Keratinocyte (primary cell): ENCODE measurements at regions not wholly inside any gene's neighbourhood (a gene's known extent, or its start where the extent isn't known, plus 50 kb on each side); places are given as distances from the start of the nearest gene placed in this dataset.

Source experiments
- DNase-seq: peaks from one replicate; pipeline ENCODE4 v3.0.0-alpha.2; 2011; ENCODE audit warnings: low read depth, missing footprints, low spot score
- FAIRE-seq: peaks from 2 replicates; lab custom pipeline; 2011; peaks lifted over from hg19 to GRCh38; lab: Jason Lieb, UNC
- H2AFZ ChIP-seq: 2 replicates; pipeline ENCODE4 v1.6.0; 2012; ENCODE audit warnings: low read length, control low read depth, inconsistent platforms; ENCODE audit not compliant: control insufficient read depth
- H3K27ac ChIP-seq: 2 replicates; pipeline ENCODE4 v1.5.1; 2011; ENCODE audit warnings: low read length; ENCODE audit not compliant: control insufficient read depth, insufficient read depth
- H3K27me3 ChIP-seq: 3 replicates; pipeline ENCODE4 v1.6.0; 2011; ENCODE audit warnings: low read length; ENCODE audit not compliant: control insufficient read depth, insufficient read depth; ENCODE audit errors: extremely low read depth
- H3K36me3 ChIP-seq, 2 experiments: 2 replicates in 1 of 2; 3 replicates in 1 of 2; pipeline ENCODE4 v1.5.1; 2011; ENCODE audit warnings: low read length in 2 of 2, mild to moderate bottlenecking in 1 of 2; ENCODE audit not compliant: control insufficient read depth in 2 of 2, insufficient read depth in 2 of 2; ENCODE audit errors: extremely low read depth in 1 of 2
- H3K4me1 ChIP-seq: 3 replicates; pipeline ENCODE4 v1.5.1; 2011; ENCODE audit warnings: low read length; ENCODE audit not compliant: control insufficient read depth, insufficient read depth; ENCODE audit errors: extremely low read depth
- H3K4me2 ChIP-seq: 3 replicates; pipeline ENCODE4 v1.6.0; 2011; ENCODE audit warnings: low read depth, low read length; ENCODE audit not compliant: control insufficient read depth, insufficient read depth; ENCODE audit errors: extremely low read depth
- H3K4me3 ChIP-seq, 3 experiments: fragments of 200-600 bp in 1 of 3; sonication (generic) in 1 of 3; 2 replicates in 2 of 3; 3 replicates in 1 of 3; pipeline ENCODE4 v1.5.1; 2011 to 2016; ENCODE audit warnings: low read length in 3 of 3, mild to moderate bottlenecking in 3 of 3, control low read depth in 2 of 3, inconsistent platforms in 1 of 3, low read depth in 1 of 3, mixed read lengths in 1 of 3, mixed run types in 1 of 3, moderate library complexity in 1 of 3; ENCODE audit not compliant: control insufficient read depth in 2 of 3, insufficient read depth in 2 of 3; ENCODE audit errors: extremely low read depth in 1 of 3
- H3K79me2 ChIP-seq: 2 replicates; pipeline ENCODE4 v1.6.0; 2012; ENCODE audit warnings: low read length; ENCODE audit not compliant: control insufficient read depth, insufficient read depth
- H3K9ac ChIP-seq: 3 replicates; pipeline ENCODE4 v1.6.0; 2011; ENCODE audit warnings: low read length; ENCODE audit not compliant: control insufficient read depth, insufficient read depth; ENCODE audit errors: extremely low read depth
- H3K9me1 ChIP-seq: 3 replicates; pipeline ENCODE4 v1.6.0; 2011; ENCODE audit warnings: low read length; ENCODE audit not compliant: control insufficient read depth, insufficient read depth; ENCODE audit errors: extremely low read depth
- H3K9me3 ChIP-seq: 2 replicates; pipeline ENCODE4 v1.5.1; 2012; ENCODE audit warnings: low read depth, low read length; ENCODE audit not compliant: control insufficient read depth
- H4K20me1 ChIP-seq: 3 replicates; pipeline ENCODE4 v1.6.0; 2011; ENCODE audit warnings: low read length; ENCODE audit not compliant: control insufficient read depth, insufficient read depth; ENCODE audit errors: extremely low read depth
- CTCF ChIP-seq, 3 experiments: IDR thresholded peaks in 1 of 3; conservative IDR thresholded peaks in 1 of 3; optimal IDR thresholded peaks in 1 of 3; 2 replicates in 2 of 3; 3 replicates in 1 of 3; pipeline versions ENCODE3 to v1.5.1; 2011; ENCODE audit warnings: low read length in 3 of 3, mild to moderate bottlenecking in 3 of 3, moderate library complexity in 2 of 3, control low read depth in 1 of 3, inconsistent platforms in 1 of 3; ENCODE audit not compliant: insufficient read depth in 2 of 3; ENCODE audit errors: extremely low read depth in 1 of 3
- EZH2 ChIP-seq: IDR thresholded peaks from one replicate; pipeline ENCODE4 v1.6.1; 2012; ENCODE audit warnings: inconsistent platforms, mild to moderate bottlenecking, low read length, moderate library complexity
- dilution Hi-C: fragments of 300-500 bp; cut with MboI; formaldehyde crosslinking; loops from one replicate; pipeline ENCODE4 v1.7.0; 2020; ENCODE audit warnings: low sequenced_read_pairs; ENCODE audit not compliant: extremely low pct_ligation_motif_present

DNA sequence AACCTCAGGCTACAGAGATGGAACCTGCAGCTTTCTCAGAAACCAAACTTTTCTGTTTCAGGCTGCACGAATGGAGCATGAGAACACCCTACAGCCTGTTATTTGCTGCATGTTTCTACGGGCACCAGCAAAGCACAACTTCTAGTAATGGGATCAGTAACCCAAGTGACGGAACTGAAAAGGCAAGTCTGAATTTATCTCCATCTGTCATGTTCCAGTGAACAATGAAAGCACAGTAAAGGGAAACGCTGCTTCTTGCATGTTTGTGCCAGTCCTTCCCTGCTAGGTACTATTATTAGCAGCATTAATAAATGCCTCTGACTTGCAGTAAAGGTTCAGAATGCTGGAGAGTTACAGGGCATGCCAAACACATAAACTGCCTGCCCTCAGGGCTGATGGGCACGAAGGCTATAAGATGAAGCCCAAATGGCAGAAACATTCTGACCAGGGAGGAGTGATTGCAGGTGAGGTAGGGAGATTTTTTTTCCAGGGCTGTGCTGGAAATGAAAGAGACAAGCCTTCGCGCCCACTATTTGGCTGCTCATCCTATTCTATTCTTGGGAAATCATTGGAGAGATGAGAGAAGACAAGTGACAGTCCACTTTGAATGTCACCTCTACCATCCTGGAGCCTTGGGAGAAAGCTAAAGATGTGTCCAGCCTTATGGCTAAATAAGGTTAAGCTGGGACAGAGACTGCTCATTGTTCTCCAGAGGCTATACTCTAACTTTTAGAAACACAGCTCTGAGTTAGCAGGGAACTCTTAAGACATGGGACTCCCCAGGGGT is 100.4 kb upstream of the PLXNC1 start:
- H3K4me3 ChIP-seq = peak overlapping the region in 2 of 3 experiments; percentile 39 to 47
- DNase-seq = peak; percentile 33

GRCh38 chr12:94048757-94049156 is 99.6 kb upstream of the PLXNC1 start:
- FAIRE-seq (no peak), DNase-seq (no peak)
- Histone ChIP-seq H2AFZ (no peak overlapping the region), H3K4me1 (peaks cover 28% of the 10 kb centered on the region), H3K4me2 (no peak overlapping the region), H3K4me3 (no peak overlapping the region), H4K20me1 (no peaks in the 10 kb centered on the region), H3K9me3 (no peaks in the 10 kb centered on the region), H3K27me3 (no peaks in the 10 kb centered on the region), H3K9me1 (no peaks in the 10 kb centered on the region), H3K79me2 (no peaks in the 10 kb centered on the region), H3K9ac (no peak overlapping the region), H3K36me3 (no peaks in the 10 kb centered on the region), H3K27ac (no peak overlapping the region)
- TF ChIP-seq CTCF (optimal IDR thresholded peaks at IDR 0.05 in 1 of 3, IDR thresholded peaks at IDR 0.05 in 1 of 3, conservative IDR thresholded peaks at IDR 0.05 in 1 of 3; ENCODE audit: extremely low read depth in 1 of 3, insufficient read depth in 2 of 3, low read length in 3 of 3) (no peak), EZH2 (no peak)
- dilution Hi-C loops = no loop called here

More for the DNA sequence above, 100.4 kb upstream of the PLXNC1 start:
- dilution Hi-C loops = no loop called here
- peak overlapping the region; percentile 34 for H3K9ac ChIP-seq
- no peaks in the 10 kb centered on the region for H4K20me1 ChIP-seq
- no peaks in the 10 kb centered on the region for H3K79me2 ChIP-seq
- H3K27ac ChIP-seq = peak overlapping the region; percentile 46
- H3K4me2 ChIP-seq = peak overlapping the region; percentile 77
- H3K4me1 ChIP-seq = peaks cover 28% of the 10 kb centered on the region
- H3K9me1 ChIP-seq = no peaks in the 10 kb centered on the region
- H3K36me3 ChIP-seq = no peaks in the 10 kb centered on the region
- peak in 1 of 3 experiments; percentile 26 for TF ChIP-seq CTCF (optimal IDR thresholded peaks at IDR 0.05 in 1 of 3, IDR thresholded peaks at IDR 0.05 in 1 of 3, conservative IDR thresholded peaks at IDR 0.05 in 1 of 3; ENCODE audit: extremely low read depth in 1 of 3, insufficient read depth in 2 of 3, low read length in 3 of 3)
- TF ChIP-seq EZH2 = no peak
- peak overlapping the region; percentile 28 for H2AFZ ChIP-seq
- peak; percentile 93 for FAIRE-seq
- H3K9me3 ChIP-seq = no peaks in the 10 kb centered on the region
- H3K27me3 ChIP-seq = no peaks in the 10 kb centered on the region
